ENCODE measurements at regions not wholly inside any gene's neighbourhood (a gene's known extent, or its start where the extent isn't known, plus 50 kb on each side); places are given as distances from the start of the nearest gene placed in this dataset.
"Not testable (repeated sequence)": the region's sequence is repeated elsewhere in the genome, so short reads cannot be mapped to it uniquely, and the experiment has no call there.

DNA sequence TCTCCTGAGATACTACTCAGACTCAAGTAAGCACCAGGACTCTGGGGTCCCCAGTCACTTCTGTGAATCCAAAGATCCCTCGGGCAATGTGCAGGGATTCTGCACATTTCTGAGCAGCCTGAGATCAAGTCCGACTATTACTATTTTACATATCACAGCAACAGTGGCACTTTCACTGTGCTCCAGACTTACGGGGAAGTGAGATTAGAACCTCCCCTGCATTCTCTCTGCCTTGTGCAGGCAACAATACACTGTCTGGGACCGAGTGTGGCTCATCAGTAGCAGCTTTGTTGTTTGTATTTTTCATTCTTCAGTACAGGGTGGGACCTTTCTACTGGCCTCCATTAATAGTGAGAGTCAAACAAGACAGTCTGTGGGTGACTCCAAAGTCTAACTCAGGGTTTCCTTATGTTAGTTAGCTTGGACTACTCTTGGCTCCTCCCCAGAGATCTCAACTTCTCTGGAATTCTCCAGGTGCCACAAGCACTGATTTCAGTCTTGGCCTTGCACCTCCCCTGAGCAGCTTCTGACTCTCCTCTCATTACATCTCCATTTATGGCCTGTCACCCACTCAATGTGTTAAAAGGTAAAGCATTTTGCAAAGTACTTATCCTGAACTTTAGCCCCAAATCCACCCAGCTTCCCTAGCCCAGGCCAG, 76.2 kb upstream of the TOP3B start:
- DNase-seq (ENCODE audit: low read depth) = no peak

DNA sequence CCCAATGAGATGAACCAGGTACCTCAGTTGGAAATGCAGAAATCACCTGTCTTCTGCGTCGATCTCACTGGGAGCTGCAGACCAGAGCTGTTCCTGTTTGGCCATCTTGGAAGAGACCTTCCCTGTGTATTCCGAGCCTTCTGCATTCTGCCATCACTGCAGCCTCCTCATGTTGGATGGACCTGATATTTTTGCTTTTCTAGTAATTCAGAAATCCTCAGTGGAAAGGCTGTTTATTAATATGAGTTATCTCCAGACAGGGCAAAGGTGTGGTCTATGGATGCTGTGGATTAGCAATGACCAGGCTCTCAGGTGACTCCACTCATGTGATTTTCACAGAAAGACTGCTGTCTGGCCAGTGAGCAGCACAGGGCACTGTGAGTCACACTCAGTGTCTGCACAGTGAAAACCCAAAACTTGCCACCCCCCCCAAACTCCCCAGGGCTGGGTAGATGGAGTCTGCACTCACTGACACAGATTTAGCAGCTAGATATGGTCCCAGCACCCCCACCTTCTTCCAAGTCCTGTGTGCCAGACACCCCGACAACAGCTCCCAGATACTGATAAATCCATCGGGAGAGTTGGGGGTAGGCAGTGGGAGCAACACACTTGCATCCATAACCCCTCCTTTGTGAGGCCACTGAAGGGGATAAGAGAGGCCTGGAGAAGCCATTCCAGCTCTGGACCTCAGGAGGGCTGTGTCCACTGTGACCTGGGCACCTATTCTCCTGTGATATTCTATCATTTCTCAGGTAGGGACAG, 75.2 kb upstream of the TOP3B start:
- no peak for DNase-seq (ENCODE audit: low read depth)

DNA sequence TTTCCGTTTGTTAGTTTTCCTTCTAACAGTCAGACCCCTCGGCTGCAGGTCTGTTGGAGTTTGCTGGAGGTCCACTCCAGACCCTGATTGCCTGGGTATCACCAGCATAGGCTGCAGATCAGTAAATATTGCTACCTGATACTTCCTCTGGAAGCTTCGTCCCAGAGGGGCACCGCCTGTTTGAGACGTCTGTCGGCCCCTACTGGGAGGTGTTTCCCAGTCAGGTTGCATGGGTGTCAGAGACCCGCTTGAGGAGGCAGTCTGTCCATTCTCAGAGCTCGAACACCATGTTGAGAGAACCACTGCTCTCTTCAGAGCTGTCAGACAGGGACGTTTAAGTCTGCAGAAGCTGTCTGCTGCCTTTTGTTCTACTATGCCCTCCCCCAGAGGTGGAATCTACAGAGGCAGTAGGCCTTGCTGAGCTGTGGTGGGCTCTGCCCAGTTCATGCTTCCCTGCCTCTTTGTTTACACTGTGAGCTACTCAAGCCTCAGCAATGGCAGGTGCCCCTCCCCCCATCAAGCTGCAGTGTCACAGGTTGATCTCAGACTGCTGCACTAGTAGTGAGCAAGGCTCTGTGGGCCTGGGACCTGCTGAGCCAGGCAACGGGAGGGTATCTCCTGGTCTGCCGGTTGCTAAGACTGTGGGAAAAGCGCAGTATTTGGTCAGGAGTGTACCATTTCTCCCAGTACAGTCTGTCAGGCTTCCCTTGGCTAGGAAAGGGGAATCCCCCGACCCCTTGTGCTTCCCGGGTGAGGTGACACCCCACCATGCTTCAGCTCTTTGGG, 74.4 kb upstream of the TOP3B start:
- not testable (repeated sequence) for DNase-seq (ENCODE audit: low read depth)

DNA sequence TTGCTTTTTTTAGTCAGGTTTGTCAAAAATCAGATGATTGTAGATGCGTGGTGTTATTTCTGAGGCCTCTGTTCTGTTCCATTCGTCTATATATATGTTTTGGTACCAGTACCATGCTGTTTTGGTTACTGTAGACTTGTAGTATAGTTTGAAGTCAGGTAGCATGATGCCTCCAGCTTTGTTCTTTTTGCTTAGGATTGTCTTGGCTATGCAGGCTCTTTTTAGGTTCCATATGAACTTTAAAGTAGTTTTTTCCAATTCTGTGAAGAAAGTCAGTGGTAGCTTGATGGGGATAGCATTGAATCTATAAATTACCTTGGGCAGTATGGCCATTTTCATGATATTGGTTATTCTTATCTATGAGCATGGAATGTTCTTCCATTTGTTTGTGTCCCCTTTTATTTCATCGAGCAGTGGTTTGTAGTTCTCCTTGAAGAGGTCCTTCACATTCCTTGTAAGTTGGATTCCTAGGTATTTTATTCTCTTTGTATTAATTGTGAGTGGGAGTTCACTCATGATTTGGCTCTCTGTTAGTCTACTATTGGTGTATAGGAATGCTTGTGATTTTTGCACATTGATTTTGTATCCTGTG, 70.1 kb upstream of the TOP3B start:
- DNase-seq (ENCODE audit: low read depth) = not testable (repeated sequence)

DNA sequence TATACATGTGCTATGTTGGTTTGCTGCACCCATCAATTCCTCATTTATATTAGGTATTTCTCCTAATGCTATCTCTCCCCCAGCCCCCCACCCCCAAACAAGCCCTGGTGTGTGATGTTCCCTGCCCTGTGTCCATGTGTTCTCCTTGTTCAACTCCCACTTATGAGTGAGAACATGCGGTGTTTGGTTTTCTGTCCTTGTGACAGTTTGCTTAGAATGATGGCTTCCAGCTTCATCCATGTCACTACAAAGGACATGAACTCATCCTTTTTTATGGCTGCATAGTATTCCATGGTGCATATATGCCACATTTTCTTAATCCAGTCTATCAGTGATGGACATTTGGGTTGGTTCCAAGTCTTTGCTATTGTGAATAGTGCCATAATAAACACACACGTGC, 68.4 kb upstream of the TOP3B start:
- not testable (repeated sequence) for DNase-seq (ENCODE audit: low read depth)

DNA sequence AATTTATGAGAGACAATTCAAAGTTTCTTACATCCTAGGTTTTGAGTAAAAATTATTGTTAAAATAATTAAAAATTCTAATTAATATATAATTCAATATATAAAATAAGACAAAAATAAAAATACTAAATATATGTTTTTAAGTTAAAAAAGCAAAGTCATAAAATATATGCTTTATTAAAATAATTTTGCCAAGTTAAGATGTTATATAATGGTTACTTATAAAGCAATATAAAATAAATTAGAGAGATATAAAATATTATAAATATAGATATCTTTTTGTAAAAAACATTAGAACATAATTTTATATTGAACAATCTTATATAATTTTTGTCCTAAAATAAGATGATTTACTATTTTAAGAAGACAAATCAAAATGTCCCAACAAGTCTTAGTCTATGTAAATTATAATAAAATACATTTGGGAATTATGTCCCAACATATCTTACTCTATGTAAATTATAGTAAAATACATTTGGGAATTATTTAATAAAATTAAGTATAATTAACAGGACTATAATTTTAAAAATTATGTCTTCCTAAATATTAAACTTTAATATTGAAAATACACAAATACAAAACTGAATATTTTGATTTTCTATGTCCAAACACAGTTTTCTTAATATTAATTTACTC, 67.7 kb upstream of the TOP3B start:
- DNase-seq (ENCODE audit: low read depth) = no peak

DNA sequence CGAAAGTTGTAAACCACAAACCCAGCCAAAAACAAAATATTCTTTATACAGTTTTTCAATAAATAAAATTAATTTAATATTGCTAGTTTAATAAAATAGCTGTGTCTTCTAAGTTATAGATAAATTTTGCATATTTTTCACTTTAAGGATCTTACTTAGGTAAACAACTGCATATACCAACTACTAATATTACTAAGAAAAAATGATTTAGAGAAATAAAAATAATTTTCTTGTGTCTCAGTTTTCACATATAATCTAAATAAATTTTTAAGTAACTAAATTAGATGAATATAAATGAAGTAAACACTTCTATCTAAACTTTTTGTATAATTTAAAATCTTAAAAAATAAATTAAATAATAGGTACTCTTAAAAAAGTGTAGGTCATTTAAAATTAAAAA, 67.1 kb upstream of the TOP3B start:
- DNase-seq (ENCODE audit: low read depth) = no peak

DNA sequence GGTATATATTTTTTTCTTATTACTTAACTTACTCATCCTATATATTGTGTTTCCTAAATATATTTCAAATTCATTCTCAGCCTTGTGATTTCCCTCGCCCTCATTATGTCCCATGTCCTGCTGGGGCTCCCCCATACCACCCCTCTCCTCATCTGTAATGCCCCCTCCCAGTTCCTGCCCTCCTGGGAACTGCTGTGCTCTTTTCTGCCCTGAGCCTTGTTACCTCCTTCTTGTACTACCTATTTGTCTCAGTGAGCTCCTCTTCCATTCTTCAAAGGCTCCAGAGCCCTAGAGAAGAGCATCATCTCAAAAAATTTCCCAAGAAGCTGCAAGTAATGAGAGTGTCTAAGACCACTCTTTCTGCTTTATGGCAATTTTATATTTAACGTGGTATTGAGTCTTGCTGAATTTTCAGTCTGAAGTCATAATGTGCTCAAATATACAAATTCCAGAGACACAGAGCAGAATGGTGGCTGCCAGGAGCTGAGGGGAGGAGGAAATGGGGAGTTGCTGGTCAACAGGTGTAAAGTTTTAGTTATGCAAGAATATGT, 66.5 kb upstream of the TOP3B start:
- no peak for DNase-seq (ENCODE audit: low read depth)

DNA sequence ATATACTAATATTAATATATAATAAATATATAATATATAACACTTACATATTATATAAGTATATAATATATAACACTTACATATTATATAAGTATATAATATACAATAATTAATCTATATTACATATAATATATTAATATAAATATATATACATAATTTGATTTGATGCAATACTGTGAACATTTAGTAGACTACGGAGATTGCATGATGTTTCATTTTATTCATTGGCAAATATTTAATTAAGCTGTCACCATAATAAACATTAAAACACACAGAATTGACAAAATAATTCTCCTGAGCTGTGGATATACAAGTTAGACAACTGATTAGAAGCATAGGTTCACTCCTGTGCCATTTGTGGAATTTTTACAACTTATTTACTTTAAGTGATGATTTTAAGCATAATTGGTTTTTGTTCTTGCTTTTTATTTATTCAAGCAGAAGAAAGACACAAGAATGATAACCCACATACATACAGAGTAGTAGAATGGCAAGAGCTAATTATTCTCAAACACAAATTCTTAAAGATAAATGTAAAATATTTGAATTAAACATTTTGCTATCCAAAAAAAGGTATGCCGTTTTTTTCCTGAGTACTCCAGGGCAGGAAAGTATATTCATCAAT, 65.8 kb upstream of the TOP3B start:
- no peak for DNase-seq (ENCODE audit: low read depth)

DNA sequence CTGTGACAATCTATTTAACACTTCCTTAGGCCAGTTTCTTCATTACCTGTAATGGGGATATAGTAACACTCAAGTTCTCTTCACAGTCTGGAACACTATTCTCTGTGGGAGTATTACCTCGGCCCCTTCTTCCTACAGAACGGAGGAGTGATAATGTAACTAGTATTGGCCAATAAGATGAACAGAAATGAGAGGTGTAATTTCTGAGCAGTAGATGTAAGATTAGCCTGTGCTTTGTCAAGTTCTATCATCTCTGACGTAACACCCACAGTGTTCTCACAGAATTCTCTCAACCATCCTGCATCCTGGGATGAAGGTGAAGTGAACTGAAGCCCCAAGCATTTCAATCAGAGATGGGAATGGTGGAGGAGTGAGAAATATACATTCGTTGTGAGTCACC, 65.2 kb upstream of the TOP3B start:
- DNase-seq (ENCODE audit: low read depth) = no peak

DNA sequence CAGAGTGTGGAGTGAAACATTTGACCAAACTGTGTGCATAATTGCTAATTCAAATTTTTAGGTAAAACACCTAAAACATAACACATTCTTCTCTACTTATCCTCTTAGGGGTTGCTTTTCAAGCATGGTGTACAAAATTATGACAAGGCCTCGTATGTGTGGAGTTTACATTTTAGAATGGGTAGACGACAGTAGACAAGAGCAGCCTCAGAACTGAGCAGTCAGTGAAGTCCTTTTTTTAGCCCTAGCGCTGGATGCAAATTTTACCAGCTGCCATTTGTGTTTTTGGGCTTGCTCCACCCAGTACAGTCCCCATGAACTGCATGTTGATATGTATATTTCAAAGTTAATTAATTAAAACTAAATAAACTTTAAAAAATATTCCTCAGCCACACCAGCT, 64.7 kb upstream of the TOP3B start:
- DNase-seq (ENCODE audit: low read depth) = no peak

DNA sequence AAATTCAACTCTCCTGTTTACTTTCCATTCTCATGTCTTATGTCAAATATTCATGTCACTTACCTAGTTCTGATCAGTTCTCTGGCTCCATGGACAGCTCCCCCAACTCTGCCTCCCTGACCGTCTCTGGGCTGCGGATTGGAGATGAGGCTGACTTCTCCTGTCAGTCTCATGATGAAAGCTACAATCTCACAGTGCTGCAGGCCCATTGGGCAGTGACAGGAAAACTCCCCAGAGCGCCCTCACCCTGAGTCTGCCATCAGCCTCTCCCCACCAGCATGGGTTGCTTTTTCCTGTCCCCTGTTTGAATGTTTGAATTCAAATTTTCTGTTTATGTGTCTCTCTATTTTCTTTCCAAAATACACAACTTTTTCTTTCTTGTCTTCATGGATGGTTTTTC, 63.8 kb upstream of the TOP3B start:
- no peak for DNase-seq (ENCODE audit: low read depth)

DNA sequence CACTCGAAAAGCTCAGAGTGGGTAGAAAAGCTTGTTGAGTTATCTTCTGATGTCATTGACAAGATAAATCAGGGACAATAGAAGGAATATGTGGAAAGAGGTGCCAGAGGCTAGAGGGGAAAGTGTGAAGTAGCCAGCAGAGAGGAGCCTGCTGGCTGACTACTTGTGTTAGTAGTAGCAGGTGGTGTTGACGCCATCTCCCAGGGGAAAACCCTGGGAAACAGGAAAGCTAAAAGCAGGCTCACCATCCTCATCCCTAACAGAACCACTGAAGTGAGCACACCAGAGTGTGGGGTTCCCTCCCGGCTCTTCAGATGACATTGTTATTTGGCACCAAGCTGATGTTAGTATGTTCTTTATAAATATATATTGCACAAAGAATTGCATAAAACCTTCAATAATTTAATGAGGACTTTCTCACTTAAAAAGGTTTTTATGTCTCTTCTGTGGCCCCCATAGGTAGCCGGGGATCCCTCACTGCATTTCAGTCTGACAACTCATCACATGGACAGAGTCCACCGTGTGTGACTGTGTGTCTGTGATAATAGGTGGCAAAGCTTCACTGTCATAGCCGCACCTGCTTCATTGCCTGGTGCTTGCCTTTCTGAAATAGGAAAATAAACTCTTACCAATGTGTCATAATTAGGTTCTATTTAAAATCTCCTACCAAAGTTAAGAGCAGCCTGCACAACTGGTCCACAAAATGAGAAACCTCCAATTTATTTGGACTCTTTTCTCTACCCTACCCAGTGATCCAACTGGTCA, 63.2 kb upstream of the TOP3B start:
- DNase-seq (ENCODE audit: low read depth) = no peak

DNA sequence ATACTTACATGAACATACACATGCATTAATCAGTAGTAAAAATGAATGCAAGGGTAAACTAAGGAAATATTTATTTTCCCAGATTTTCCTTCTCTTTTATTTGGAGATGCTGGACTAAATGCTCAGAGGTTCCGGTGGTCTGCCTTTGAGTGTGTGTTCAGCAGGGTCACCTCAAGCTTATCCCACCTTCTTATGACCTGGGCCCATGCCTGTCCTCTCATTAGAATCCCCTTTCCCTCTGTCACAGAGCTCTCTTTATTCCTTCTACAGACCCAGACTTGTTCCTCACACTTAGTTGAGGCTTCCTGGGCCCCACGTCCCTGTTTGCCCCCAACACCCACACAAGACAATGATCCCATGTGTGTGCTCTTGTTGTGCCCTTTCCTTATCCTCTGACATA, 61.6 kb upstream of the TOP3B start:
- DNase-seq (ENCODE audit: low read depth) = no peak

DNA sequence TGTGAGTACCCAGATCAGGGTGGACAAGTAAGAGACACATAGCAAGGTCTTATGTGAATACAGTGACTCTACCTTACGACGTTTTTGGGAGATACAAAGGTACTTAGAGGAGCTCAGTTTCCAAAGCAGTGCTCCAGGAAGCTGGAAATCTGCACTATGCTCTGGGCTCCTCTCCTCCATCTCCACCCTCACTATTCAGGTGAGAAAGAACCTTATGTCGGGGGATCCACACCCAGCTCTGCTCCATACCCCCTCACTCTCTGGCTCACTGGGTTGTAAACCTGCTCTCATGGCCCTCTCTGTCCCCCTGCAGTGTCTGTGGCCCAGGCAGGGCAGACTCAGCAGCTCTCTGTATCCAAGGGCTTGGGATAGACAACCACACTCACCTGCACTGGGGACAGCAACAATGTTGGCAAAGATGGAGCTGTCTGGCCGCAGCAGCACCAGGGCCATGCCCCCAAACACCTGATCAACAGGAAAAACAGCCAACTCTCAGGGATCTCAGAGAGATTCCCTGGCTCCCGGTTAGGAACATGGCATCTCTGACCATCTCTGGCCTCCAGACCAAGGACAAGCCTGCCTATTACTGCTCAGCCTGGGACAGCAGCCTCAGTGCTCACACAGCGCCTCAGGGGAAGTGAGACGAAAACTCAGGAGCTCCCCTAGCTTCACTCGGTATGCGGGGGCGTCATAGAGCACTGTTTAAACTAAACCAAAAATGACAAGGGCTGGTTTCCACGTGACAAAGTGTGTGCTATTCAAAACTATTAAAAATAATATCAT, 60.9 kb upstream of the TOP3B start:
- DNase-seq (ENCODE audit: low read depth) = no peak

DNA sequence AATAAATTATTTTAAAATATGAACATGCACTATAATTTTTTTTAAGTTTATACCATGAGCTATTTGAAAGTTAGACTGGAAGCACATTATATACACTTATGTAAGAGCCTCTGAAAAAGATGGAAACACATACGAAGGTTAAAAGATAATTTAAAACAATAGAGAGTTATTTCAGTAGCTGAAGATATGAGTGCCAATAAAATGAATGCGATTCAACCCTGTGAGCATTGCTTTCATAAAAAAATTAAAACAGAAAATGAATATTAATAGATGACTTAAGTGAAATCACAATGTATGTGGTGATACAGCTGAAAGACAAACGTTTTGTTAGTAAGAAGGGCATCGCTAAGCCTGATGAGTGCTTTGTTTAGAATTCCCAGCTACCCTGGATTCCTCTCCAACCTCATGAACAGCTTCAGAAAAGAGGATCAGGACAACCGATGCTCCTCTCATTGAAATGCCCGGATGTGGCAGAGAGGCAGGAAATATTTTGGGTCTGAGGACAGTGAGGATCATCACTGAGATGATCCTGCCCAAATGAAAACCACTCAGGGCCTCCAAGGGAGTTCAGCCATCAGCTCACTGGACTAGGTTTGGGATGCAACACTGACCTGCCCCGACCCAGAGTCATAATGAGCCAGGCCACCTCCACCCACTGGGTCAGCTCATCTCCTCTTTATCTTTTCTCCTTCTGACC, 60.2 kb upstream of the TOP3B start:
- no peak for DNase-seq (ENCODE audit: low read depth)

DNA sequence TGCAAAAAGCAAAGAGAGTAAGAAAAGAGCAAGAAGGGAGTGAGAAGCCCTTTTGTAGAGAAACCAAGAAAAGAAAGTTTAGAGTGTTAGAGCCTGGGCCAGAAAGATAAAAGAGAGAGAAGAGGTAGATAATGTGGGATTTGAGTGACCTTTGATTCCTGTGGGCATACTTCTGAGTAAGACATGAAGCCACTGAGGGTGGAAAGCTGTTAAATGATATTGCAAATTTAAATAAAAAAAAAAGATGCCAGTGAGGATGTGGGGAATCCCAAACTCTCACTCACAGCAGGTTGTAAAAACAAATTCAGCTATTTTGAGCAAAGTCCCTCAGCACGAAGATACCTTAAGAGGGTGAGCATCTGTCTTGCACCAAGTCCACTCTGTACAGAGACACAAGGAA, 59.4 kb upstream of the TOP3B start:
- no peak for DNase-seq (ENCODE audit: low read depth)

DNA sequence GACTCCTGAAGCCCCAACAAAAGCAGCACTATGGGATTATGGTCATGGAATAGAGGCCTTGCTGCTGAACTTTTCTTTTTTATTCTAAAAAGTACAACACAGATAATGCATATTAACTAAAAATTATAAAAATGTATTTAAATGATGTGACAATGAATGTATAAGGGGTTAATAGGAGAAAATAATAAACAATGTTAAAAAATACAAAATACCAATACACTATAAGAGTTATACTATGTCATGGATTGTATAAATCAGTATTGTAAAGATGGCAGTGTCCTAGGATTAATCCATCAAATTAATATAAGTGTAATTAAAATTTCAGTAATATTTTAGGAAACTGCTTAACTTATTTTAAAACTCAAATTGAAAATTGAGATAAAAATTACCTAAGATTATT, 58.3 kb upstream of the TOP3B start:
- no peak for DNase-seq (ENCODE audit: low read depth)

DNA sequence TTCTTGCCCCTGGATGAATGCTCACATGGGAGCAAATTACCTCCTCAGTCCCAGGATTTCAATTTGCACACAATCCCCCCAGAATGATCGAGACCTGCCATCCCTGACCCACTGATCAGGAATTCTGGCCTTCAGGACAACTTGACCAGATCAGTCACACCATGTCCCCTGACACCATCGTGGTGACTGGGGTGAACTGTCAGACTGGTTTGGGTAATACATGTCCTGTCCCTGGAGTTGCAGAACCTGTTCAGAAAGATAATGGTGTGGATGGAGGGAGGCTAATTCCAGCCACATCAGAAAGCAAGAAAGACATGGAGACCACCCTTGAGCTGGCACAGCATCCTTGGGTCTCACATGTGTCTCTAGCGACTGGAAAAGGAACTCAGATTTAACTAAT, 57.9 kb upstream of the TOP3B start:
- no peak for DNase-seq (ENCODE audit: low read depth)
